Urothelium cell line (cell line): ENCODE measurements at regions not wholly inside any gene's neighbourhood (a gene's known extent, or its start where the extent isn't known, plus 50 kb on each side); places are given as distances from the start of the nearest gene placed in this dataset.
A peak's percentile ranks its signal among the peaks of the same experiment; 100 is the strongest.

Experiments used
- DNase-seq: peaks from one replicate; pipeline ENCODE4 v3.0.0; 2011; ENCODE audit warnings: low spot score, mixed read lengths
- FAIRE-seq: peaks from 2 replicates; lab custom pipeline; 2011; peaks lifted over from hg19 to GRCh38; lab: Jason Lieb, UNC

- DNase-seq = peak; percentile 21
- no peak for FAIRE-seq
These were observed 204.9 kb upstream of the NPSR1 start for GRCh38 chr7:34453150-34453549.

- FAIRE-seq = no peak
- DNase-seq = no peak
These were observed 203.6 kb upstream of the NPSR1 start for GRCh38 chr7:34454381-34454780.

- DNase-seq (no peak), FAIRE-seq (no peak)
These were observed 200.7 kb upstream of the NPSR1 start for GRCh38 chr7:34457329-34457728.

GRCh38 chr7:34463830-34464229 lies 194.2 kb upstream of the NPSR1 start:
- DNase-seq (peak; percentile 72), FAIRE-seq (peak; percentile 46)

- FAIRE-seq (no peak), DNase-seq (no peak)
These were observed 186.2 kb upstream of the NPSR1 start for GRCh38 chr7:34471844-34472243.

- FAIRE-seq (no peak), DNase-seq (no peak)
These were observed 171.6 kb upstream of the NPSR1 start for GRCh38 chr7:34486371-34486770.

- FAIRE-seq = no peak
- no peak for DNase-seq
These were observed 170.5 kb upstream of the NPSR1 start for GRCh38 chr7:34487391-34488115.

- DNase-seq (no peak), FAIRE-seq (no peak)
These were observed 169.3 kb upstream of the NPSR1 start for GRCh38 chr7:34488766-34489165.

GRCh38 chr7:34491899-34492298 lies 166.1 kb upstream of the NPSR1 start:
- FAIRE-seq (no peak), DNase-seq (no peak)

- no peak for DNase-seq
- peak; percentile 5 for FAIRE-seq
These were observed 164.3 kb upstream of the NPSR1 start for GRCh38 chr7:34493752-34494151.

GRCh38 chr7:34497153-34497777 lies 160.8 kb upstream of the NPSR1 start:
- peak; percentile 23 for DNase-seq
- FAIRE-seq = no peak

GRCh38 chr7:34501156-34501555 lies 156.9 kb upstream of the NPSR1 start:
- FAIRE-seq = no peak
- DNase-seq = no peak

- no peak for FAIRE-seq
These were observed 150.8 kb upstream of the NPSR1 start for GRCh38 chr7:34507191-34507590.

GRCh38 chr7:34523226-34523918 lies 134.6 kb upstream of the NPSR1 start:
- peak; percentile 56 for DNase-seq
- peak; percentile 40 for FAIRE-seq

More at GRCh38 chr7:34507191-34507590, 150.8 kb upstream of the NPSR1 start:
- DNase-seq = no peak

- DNase-seq = peak; percentile 45
These were observed 127.8 kb upstream of the NPSR1 start for GRCh38 chr7:34530259-34530658.

GRCh38 chr7:34539003-34539402 lies 119.0 kb upstream of the NPSR1 start:
- FAIRE-seq (no peak), DNase-seq (no peak)

More at GRCh38 chr7:34530259-34530658, 127.8 kb upstream of the NPSR1 start:
- FAIRE-seq = no peak

GRCh38 chr7:34544621-34545020 lies 113.4 kb upstream of the NPSR1 start:
- FAIRE-seq = peak; percentile 79

GRCh38 chr7:34550996-34551395 lies 107.0 kb upstream of the NPSR1 start:
- DNase-seq (no peak), FAIRE-seq (no peak)

More at GRCh38 chr7:34544621-34545020, 113.4 kb upstream of the NPSR1 start:
- no peak for DNase-seq

GRCh38 chr7:34552502-34552901 lies 105.5 kb upstream of the NPSR1 start:
- FAIRE-seq = peak; percentile 86

GRCh38 chr7:34558022-34558421 lies 100.0 kb upstream of the NPSR1 start:
- DNase-seq = no peak
- FAIRE-seq = no peak

More at GRCh38 chr7:34552502-34552901, 105.5 kb upstream of the NPSR1 start:
- no peak for DNase-seq

GRCh38 chr7:34564091-34564490 lies 93.9 kb upstream of the NPSR1 start:
- no peak for FAIRE-seq
- no peak for DNase-seq

- FAIRE-seq (no peak), DNase-seq (no peak)
These were observed 90.1 kb upstream of the NPSR1 start for GRCh38 chr7:34567906-34568305.
